K562 (cell line): ENCODE measurements at regions not wholly inside any gene's neighbourhood (a gene's known extent, or its start where the extent isn't known, plus 50 kb on each side); places are given as distances from the start of the nearest gene placed in this dataset.

ENCODE experiments used
- ATAC-seq: fragments of 200-7000 bp; cut with Tn5 transposase; 3 replicates; pipeline ENCODE4 v1.9.1; 2020; ENCODE audit warnings: moderate library complexity
- BruUV-seq: library from RNA; stranded (reverse); fragments of 400-500 nt; replicated peaks from 2 replicates; lab custom pipeline; 2021; lab: Mats Ljungman, UMichigan
- CTCF ChIA-PET: fragments of 300-600 bp; formaldehyde crosslinking; extraction: SDS; loops from one replicate; lab custom pipeline; 2021; ENCODE audit warnings: low intra/inter-chr PET ratio; lab: Yijun Ruan, JAX
- POLR2A ChIA-PET: fragments of 300-600, 350-650 bp; sonication (Branson Sonifier 250); formaldehyde crosslinking; extraction: SDS; loops from one replicate; lab custom pipeline; 2021; ENCODE audit warnings: antibody characterized with exemption, inconsistent platforms; lab: Yijun Ruan, JAX
- DNase-seq, 4 experiments: peaks; one replicate each; pipeline versions ENCODE4 v3.0.0 to v3.0.0-alpha.2; 2011 to 2018; ENCODE audit warnings: low spot score in 3 of 4, mixed read lengths in 3 of 4; ENCODE audit errors: extremely low read depth in 1 of 4
- FAIRE-seq: peaks from 2 replicates; lab custom pipeline; 2011; peaks lifted over from hg19 to GRCh38; lab: Jason Lieb, UNC
- H2AFZ ChIP-seq: 2 replicates; pipeline ENCODE4 v1.6.0; 2011; ENCODE audit warnings: low read depth, low read length, control low read depth, inconsistent platforms
- H3K27ac ChIP-seq: fragments of 200-600 bp; 3 replicates; pipeline ENCODE4 v1.8.0; 2011; ENCODE audit warnings: low read depth, mild to moderate bottlenecking, control low read depth, inconsistent platforms, low read length, moderate library complexity, mixed read lengths; ENCODE audit errors: extremely low read depth
- H3K27me3 ChIP-seq, 2 experiments: fragments of 300-600 bp in 1 of 2; 2 replicates in 1 of 2; 3 replicates in 1 of 2; pipeline versions ENCODE4 v1.6.0 to v1.8.0; 2011; ENCODE audit warnings: inconsistent platforms in 2 of 2, low read length in 2 of 2, mild to moderate bottlenecking in 1 of 2, mixed read lengths in 1 of 2, moderate library complexity in 1 of 2; ENCODE audit not compliant: control insufficient read depth in 2 of 2, insufficient read depth in 2 of 2
- H3K36me3 ChIP-seq: fragments of 300-600 bp; 3 replicates; pipeline ENCODE4 v1.8.0; 2011; ENCODE audit warnings: mild to moderate bottlenecking, low read length, inconsistent platforms; ENCODE audit not compliant: control insufficient read depth, insufficient read depth
- H3K4me1 ChIP-seq, 2 experiments: fragments of 200-600 bp in 1 of 2; replicated peaks in 1 of 2; 2 replicates in 1 of 2; 3 replicates in 1 of 2; pipeline versions ENCODE4 v1.5.1 to v1.8.0; 2011; ENCODE audit warnings: inconsistent platforms in 2 of 2, low read length in 2 of 2, mild to moderate bottlenecking in 1 of 2, mixed read lengths in 1 of 2, moderate library complexity in 1 of 2; ENCODE audit not compliant: control insufficient read depth in 2 of 2, insufficient read depth in 2 of 2
- H3K4me2 ChIP-seq: 2 replicates; pipeline ENCODE4 v1.6.1; 2011; ENCODE audit warnings: low read length, control low read depth, inconsistent platforms, mixed read lengths; ENCODE audit not compliant: insufficient read depth
- H3K4me3 ChIP-seq: fragments of 200-600 bp; sonication (generic), shearing (Covaris generic); 2 replicates; pipeline ENCODE4 v1.5.1; 2016; ENCODE audit warnings: control low read depth, inconsistent platforms
- H3K79me2 ChIP-seq: fragments of 200-600 bp; 3 replicates; pipeline ENCODE4 v1.8.0; 2011; ENCODE audit warnings: low read length, inconsistent platforms; ENCODE audit not compliant: control insufficient read depth, insufficient read depth
- H3K9ac ChIP-seq, 2 experiments: 2 replicates each; pipeline versions ENCODE4 v1.6.0 to v1.6.1; 2011; ENCODE audit warnings: low read depth in 2 of 2, low read length in 2 of 2, control low read depth in 1 of 2, inconsistent platforms in 1 of 2, mild to moderate bottlenecking in 1 of 2, mixed read lengths in 1 of 2; ENCODE audit not compliant: insufficient read depth in 1 of 2
- H3K9me1 ChIP-seq: one replicate; pipeline ENCODE4 v1.6.0; 2011; ENCODE audit warnings: inconsistent platforms, mild to moderate bottlenecking, low read length, moderate library complexity; ENCODE audit not compliant: control insufficient read depth, insufficient read depth
- H3K9me3 ChIP-seq: replicated peaks from 2 replicates; pipeline ENCODE4 v1.5.1; 2011; ENCODE audit warnings: low read depth, low read length, inconsistent platforms; ENCODE audit not compliant: control insufficient read depth, insufficient read depth
- H4K20me1 ChIP-seq: replicated peaks from 2 replicates; pipeline ENCODE4 v1.6.1; 2011; ENCODE audit warnings: low read length, inconsistent platforms, mixed read lengths; ENCODE audit not compliant: control insufficient read depth, insufficient read depth
- IRF9 ChIP-seq: fragments of 450-650 bp; IDR thresholded peaks from 2 replicates; pipeline ENCODE4 v1.6.1; 2016; ENCODE audit warnings: missing biosample characterization, missing genetic modification characterization
- KDM4B ChIP-seq, 2 experiments: fragments of 450-650 bp in 1 of 2; sonication (generic) in 1 of 2; IDR thresholded peaks; 2 replicates each; pipeline ENCODE4 v1.6.1; 2016 to 2017; ENCODE audit warnings: borderline replicate concordance in 2 of 2, antibody characterized with exemption in 1 of 2, low read depth in 1 of 2, mild to moderate bottlenecking in 1 of 2
- MITF ChIP-seq: IDR thresholded peaks from 2 replicates; pipeline ENCODE4 v1.6.1; 2014; ENCODE audit warnings: antibody characterized with exemption
- REST ChIP-seq, 2 experiments: fragments of 450-650 bp; formaldehyde crosslinking in 1 of 2; IDR thresholded peaks; 2 replicates each; pipeline versions ENCODE4 v1.4.0 to v1.6.1; 2014 to 2020; ENCODE audit warnings: mild to moderate bottlenecking in 2 of 2, borderline replicate concordance in 1 of 2, low read depth in 1 of 2
- ZSCAN29 ChIP-seq: fragments of 450-650 bp; IDR thresholded peaks from 2 replicates; pipeline ENCODE4 v1.6.1; 2017
- WGBS: fragments of 100-300 bp; shearing (Covaris generic); methylation state at CpG from one replicate; pipeline ENCODE4 v1.1.6; 2016; ENCODE audit warnings: low coverage, mixed read lengths; ENCODE audit not compliant: insufficient coverage; ENCODE audit errors: missing lambda C conversion rate; 5-methylcytosine and 5-hydroxymethylcytosine counted together
- in situ Hi-C: fragments of 300-500 bp; cut with MboI; formaldehyde crosslinking; loops from 4 replicates; pipeline ENCODE4 v1.15.0; 2018; ENCODE audit warnings: inconsistent platforms, mixed read lengths
- intact Hi-C: fragments of 100-400 bp; cut with micrococcal nuclease; formaldehyde crosslinking; loops from 2 replicates; pipeline ENCODE4 v1.14.2; 2022

GRCh38 chr16:76639685-76640289, 362.6 kb downstream of the CNTNAP4 start:
- in situ Hi-C loops (no loop called here), intact Hi-C loops (no loop called here)
- no peak overlapping the region for H3K4me3 ChIP-seq
- peaks cover 0 to 3% of the 10 kb centered on the region in 2 experiments; a peak in 1 of 5 replicates for H3K4me1 ChIP-seq
- no peaks in the 10 kb centered on the region for H3K9me1 ChIP-seq
- H2AFZ ChIP-seq: no peak overlapping the region
- no peaks in the 10 kb centered on the region for H3K79me2 ChIP-seq
- ATAC-seq: peak; percentile 88
- H3K9me3 ChIP-seq: no peaks in the 10 kb centered on the region; the same call in 1 of the 2 replicates
- no peak overlapping the region for H3K27ac ChIP-seq
- H4K20me1 ChIP-seq: no peaks in the 10 kb centered on the region
- ChIA-PET CTCF (no interaction called here), POLR2A (no interaction called here)
- FAIRE-seq: peak; percentile 79
- H3K27me3 ChIP-seq: no peaks in the 10 kb centered on the region
- DNase-seq: peak in 2 of 4 experiments; percentile 13 to 48
- BruUV-seq: no TSS peak
- no peak overlapping the region for H3K9ac ChIP-seq
- WGBS: 17% methylated on average over 10 of the region's 10 CpGs
- no peaks in the 10 kb centered on the region for H3K36me3 ChIP-seq
- H3K4me2 ChIP-seq: no peak overlapping the region
- TF ChIP-seq REST (IDR thresholded peaks at IDR 0.05; ENCODE audit: borderline replicate concordance) (peak; percentile 34), REST (CRISPR knock-in tag; IDR thresholded peaks at IDR 0.05; ENCODE audit: low read depth) (no peak), KDM4B (IDR thresholded peaks at IDR 0.05; ENCODE audit: borderline replicate concordance in 2 of 2, low read depth in 1 of 2) (no peak), MITF (no peak), IRF9 (no peak), ZSCAN29 (no peak)
